HEK293T (cell line): ENCODE measurements at regions not wholly inside any gene's neighbourhood (a gene's known extent, or its start where the extent isn't known, plus 50 kb on each side); places are given as distances from the start of the nearest gene placed in this dataset.
A peak's percentile ranks its signal among the peaks of the same experiment; 100 is the strongest.

Source experiments
- CTCF ChIA-PET: fragments of 350-600 bp; formaldehyde crosslinking; extraction: SDS; loops from one replicate; lab custom pipeline; 2021; ENCODE audit warnings: antibody characterized with exemption, inconsistent platforms; lab: Yijun Ruan, JAX
- POLR2A ChIA-PET: fragments of 350-600 bp; formaldehyde crosslinking; extraction: SDS; loops from one replicate; lab custom pipeline; 2020; ENCODE audit warnings: antibody characterized with exemption, inconsistent platforms; lab: Yijun Ruan, JAX
- DNase-seq: peaks from one replicate; pipeline ENCODE4 v3.0.0; 2012; ENCODE audit warnings: mixed read lengths; ENCODE audit errors: extremely low spot score
- ARNT ChIP-seq: fragments of 450-650 bp; IDR thresholded peaks from 2 replicates; pipeline ENCODE4 v1.6.1; 2017; ENCODE audit warnings: mild to moderate bottlenecking
- BHLHE40 ChIP-seq: fragments of 450-650 bp; IDR thresholded peaks from 2 replicates; pipeline ENCODE4 v1.6.1; 2016; ENCODE audit warnings: mild to moderate bottlenecking, moderate library complexity, borderline replicate concordance
- CTBP1 ChIP-seq: fragments of 450-650 bp; IDR thresholded peaks from 2 replicates; pipeline ENCODE4 v1.6.1; 2016; ENCODE audit warnings: borderline replicate concordance
- ELF4 ChIP-seq: fragments of 450-650 bp; IDR thresholded peaks from 2 replicates; pipeline ENCODE4 v1.6.1; 2017; ENCODE audit warnings: antibody characterized with exemption
- FOXA1 ChIP-seq: fragments of 450-650 bp; IDR thresholded peaks from 2 replicates; pipeline ENCODE4 v1.6.1; 2016; ENCODE audit warnings: mild to moderate bottlenecking
- FOXK2 ChIP-seq: fragments of 450-650 bp; IDR thresholded peaks from 2 replicates; pipeline ENCODE4 v1.6.1; 2016; ENCODE audit warnings: mild to moderate bottlenecking
- FOXM1 ChIP-seq: fragments of 450-650 bp; IDR thresholded peaks from 2 replicates; pipeline ENCODE4 v1.6.1; 2017; ENCODE audit warnings: mild to moderate bottlenecking, borderline replicate concordance
- HDGF ChIP-seq: fragments of 450-650 bp; IDR thresholded peaks from 2 replicates; pipeline ENCODE4 v1.6.1; 2017; ENCODE audit warnings: antibody characterized with exemption, borderline replicate concordance
- L3MBTL2 ChIP-seq: fragments of 450-650 bp; conservative IDR thresholded peaks from 2 replicates; pipeline ENCODE4 v1.6.1; 2016; ENCODE audit warnings: mild to moderate bottlenecking
- LEF1 ChIP-seq: fragments of 450-650 bp; IDR thresholded peaks from 2 replicates; pipeline ENCODE4 v1.6.1; 2017; ENCODE audit warnings: mild to moderate bottlenecking, borderline replicate concordance
- NFRKB ChIP-seq: fragments of 450-650 bp; IDR thresholded peaks from 2 replicates; pipeline ENCODE4 v1.6.1; 2016; ENCODE audit warnings: mild to moderate bottlenecking, moderate library complexity
- PKNOX1 ChIP-seq: fragments of 450-650 bp; IDR thresholded peaks from 2 replicates; pipeline ENCODE4 v1.6.1; 2016
- SP1 ChIP-seq: fragments of 450-650 bp; IDR thresholded peaks from 2 replicates; pipeline ENCODE4 v1.6.1; 2017
- SUZ12 ChIP-seq: fragments of 450-650 bp; IDR thresholded peaks from 2 replicates; pipeline ENCODE4 v1.6.1; 2016; ENCODE audit warnings: mild to moderate bottlenecking
- TARDBP ChIP-seq: fragments of 450-650 bp; IDR thresholded peaks from 2 replicates; pipeline ENCODE4 v1.6.1; 2016
- ZNF384 ChIP-seq: fragments of 450-650 bp; IDR thresholded peaks from 2 replicates; pipeline ENCODE4 v1.6.1; 2016

- DNase-seq = no peak
- CTCF ChIA-PET = interaction anchor here (1.8 kb wide), 1 partner anchor 18 kb away, joined by 4 read pairs; no protein-coding TSS in a partner anchor
- TF ChIP-seq TARDBP = no peak
- TF ChIP-seq SP1 = no peak
- TF ChIP-seq ZNF384 = no peak
- no peak for TF ChIP-seq CTBP1
- no peak for TF ChIP-seq ARNT
- TF ChIP-seq BHLHE40 = no peak
- TF ChIP-seq PKNOX1 = no peak
- TF ChIP-seq HDGF = no peak
- TF ChIP-seq LEF1 = no peak
- TF ChIP-seq SUZ12 = no peak
- no peak for TF ChIP-seq ELF4
- TF ChIP-seq L3MBTL2 = no peak
- TF ChIP-seq FOXA1 = no peak
- no peak for TF ChIP-seq FOXM1
- no peak for TF ChIP-seq FOXK2
- TF ChIP-seq NFRKB = no peak
- POLR2A ChIA-PET = no interaction called here
Measured at GRCh38 chr1:239800861-239801260, 290.8 kb upstream of the FMN2 start.

- no peak for TF ChIP-seq ELF4
- no peak for TF ChIP-seq TARDBP
- no peak for TF ChIP-seq HDGF
- no peak for TF ChIP-seq NFRKB
- no peak for TF ChIP-seq CTBP1
- no peak for TF ChIP-seq BHLHE40
- TF ChIP-seq L3MBTL2 = no peak
- no peak for TF ChIP-seq ARNT
- TF ChIP-seq PKNOX1 = no peak
- no peak for TF ChIP-seq FOXA1
- TF ChIP-seq SUZ12 = no peak
- TF ChIP-seq FOXM1 = no peak
- no peak for TF ChIP-seq FOXK2
- TF ChIP-seq LEF1 = no peak
- no peak for TF ChIP-seq SP1
- TF ChIP-seq ZNF384 = no peak
- POLR2A ChIA-PET = interaction anchor here (1.1 kb wide), 1 partner anchor 17 kb away, joined by 3 read pairs; no protein-coding TSS in a partner anchor
- no peak for DNase-seq
- CTCF ChIA-PET = interaction anchor here (1.8 kb wide), 1 partner anchor 16 kb away, joined by 4 read pairs; no protein-coding TSS in a partner anchor
Measured at GRCh38 chr1:239802275-239802674, 289.4 kb upstream of the FMN2 start.

GRCh38 chr1:239803781-239804180, 287.9 kb upstream of the FMN2 start:
- ChIA-PET POLR2A (no interaction called here), CTCF (interaction anchor here (1.1 kb wide), 2 partner anchors 14 to 83 kb away, joined by 3 read pairs; no protein-coding TSS in a partner anchor)
- peak; percentile 42 for DNase-seq
- peak; percentile 79 for TF ChIP-seq PKNOX1
- no peak for TF ChIP-seq ELF4

- POLR2A ChIA-PET = no interaction called here
- TF ChIP-seq CTBP1 (no peak), BHLHE40 (no peak), ARNT (no peak), L3MBTL2 (no peak), FOXK2 (no peak), FOXA1 (no peak), PKNOX1 (no peak), NFRKB (no peak), SP1 (no peak), ELF4 (no peak), SUZ12 (no peak), ZNF384 (no peak), HDGF (no peak), TARDBP (no peak)
- CTCF ChIA-PET = interaction anchor here (0.8 to 1.1 kb wide), 3 partner anchors 13 to 82 kb away, joined by 3 read pairs; no protein-coding TSS in a partner anchor
- DNase-seq = no peak
Measured at GRCh38 chr1:239804266-239804665, 287.4 kb upstream of the FMN2 start.

GRCh38 chr1:239805042-239805441, 286.6 kb upstream of the FMN2 start:
- TF ChIP-seq PKNOX1 (no peak), L3MBTL2 (no peak), ZNF384 (no peak), ARNT (no peak), ELF4 (no peak), LEF1 (no peak), SP1 (no peak), SUZ12 (no peak), HDGF (no peak), NFRKB (no peak), FOXA1 (no peak), FOXM1 (no peak), CTBP1 (no peak), FOXK2 (no peak), BHLHE40 (no peak), TARDBP (no peak)
- CTCF ChIA-PET = interaction anchor here (0.6 kb wide), 2 partner anchors 814 to 1563 kb away, joined by 3 read pairs; no protein-coding TSS in a partner anchor
- DNase-seq = no peak
- POLR2A ChIA-PET = no interaction called here
